ENCODE measurements at regions not wholly inside any gene's neighbourhood (a gene's known extent, or its start where the extent isn't known, plus 50 kb on each side); places are given as distances from the start of the nearest gene placed in this dataset.

DNA sequence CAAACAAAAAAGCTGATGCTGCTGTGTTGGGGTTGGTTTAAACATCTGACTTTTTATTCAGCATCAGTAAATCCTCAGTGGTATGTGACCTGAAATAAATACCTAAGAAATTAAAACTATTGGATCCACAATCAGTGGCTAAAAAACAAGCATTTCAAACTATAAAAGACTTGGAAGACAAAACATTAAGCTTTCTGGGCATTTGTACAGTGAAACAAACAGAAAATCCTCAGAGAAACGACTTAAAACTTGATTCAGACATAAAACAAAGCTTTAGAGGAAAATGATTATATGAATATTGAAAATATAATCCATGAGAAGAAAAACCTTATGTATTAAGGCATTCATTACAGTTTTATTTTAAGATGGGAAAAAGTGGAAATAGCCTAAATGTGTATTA, 213.3 kb upstream of the INTU start:
- BruUV-seq (replicated peaks): no TSS peak
- Histone ChIP-seq H3K9me1 (replicated peaks; ENCODE audit: control insufficient read depth, extremely low read depth, insufficient read depth, low read length) (no peaks in the 10 kb centered on the region), H3K36me3 (ENCODE audit: control insufficient read depth in 2 of 2, extremely low read depth in 1 of 2, insufficient read depth in 2 of 2, low read length in 2 of 2) (no peaks in the 10 kb centered on the region), H3K9ac (replicated peaks; ENCODE audit: extremely low read depth, insufficient read depth, low read length) (no peak overlapping the region), H3K79me2 (ENCODE audit: control insufficient read depth, insufficient read depth, low read length) (no peaks in the 10 kb centered on the region), H2AFZ (ENCODE audit: low read depth, low read length) (no peak overlapping the region), H3K9me3 (replicated peaks; ENCODE audit: control insufficient read depth, insufficient read depth, low read length) (no peaks in the 10 kb centered on the region), H3K4me3 (replicated peaks in 1 of 3; ENCODE audit: insufficient read depth in 1 of 3, low read depth in 1 of 3, low read length in 3 of 3) (no peak overlapping the region), H3K4me1 (ENCODE audit: control insufficient read depth, extremely low read depth, insufficient read depth, low read length) (no peaks in the 10 kb centered on the region), H4K20me1 (replicated peaks; ENCODE audit: control insufficient read depth, extremely low read depth, insufficient read depth, low read length) (no peaks in the 10 kb centered on the region), H3K27me3 (ENCODE audit: control insufficient read depth in 2 of 2, insufficient read depth in 2 of 2, low read length in 2 of 2) (no peaks in the 10 kb centered on the region), H3K4me2 (ENCODE audit: insufficient read depth, low read length) (no peak overlapping the region), H3K27ac (ENCODE audit: insufficient read depth, low read depth, low read length) (no peak overlapping the region)
- TF ChIP-seq, protein P1, sequence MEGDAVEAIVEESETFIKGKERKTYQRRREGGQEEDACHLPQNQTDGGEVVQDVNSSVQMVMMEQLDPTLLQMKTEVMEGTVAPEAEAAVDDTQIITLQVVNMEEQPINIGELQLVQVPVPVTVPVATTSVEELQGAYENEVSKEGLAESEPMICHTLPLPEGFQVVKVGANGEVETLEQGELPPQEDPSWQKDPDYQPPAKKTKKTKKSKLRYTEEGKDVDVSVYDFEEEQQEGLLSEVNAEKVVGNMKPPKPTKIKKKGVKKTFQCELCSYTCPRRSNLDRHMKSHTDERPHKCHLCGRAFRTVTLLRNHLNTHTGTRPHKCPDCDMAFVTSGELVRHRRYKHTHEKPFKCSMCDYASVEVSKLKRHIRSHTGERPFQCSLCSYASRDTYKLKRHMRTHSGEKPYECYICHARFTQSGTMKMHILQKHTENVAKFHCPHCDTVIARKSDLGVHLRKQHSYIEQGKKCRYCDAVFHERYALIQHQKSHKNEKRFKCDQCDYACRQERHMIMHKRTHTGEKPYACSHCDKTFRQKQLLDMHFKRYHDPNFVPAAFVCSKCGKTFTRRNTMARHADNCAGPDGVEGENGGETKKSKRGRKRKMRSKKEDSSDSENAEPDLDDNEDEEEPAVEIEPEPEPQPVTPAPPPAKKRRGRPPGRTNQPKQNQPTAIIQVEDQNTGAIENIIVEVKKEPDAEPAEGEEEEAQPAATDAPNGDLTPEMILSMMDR (IDR thresholded peaks at IDR 0.05; ENCODE audit: extremely low read depth in 1 of 2, insufficient read depth in 1 of 2, low read depth in 1 of 2, low read length in 2 of 2): no peak
- TF ChIP-seq MAX (IDR thresholded peaks at IDR 0.05; ENCODE audit: insufficient read depth, insufficient read length) (no peak), JUN (IDR thresholded peaks at IDR 0.05; ENCODE audit: borderline replicate concordance, insufficient read depth, insufficient read length, low read depth) (no peak), POLR2A (IDR thresholded peaks at IDR 0.05; ENCODE audit: low read depth, low read length) (no peak)
- CTCF ChIA-PET: no interaction called here
- intact Hi-C loops (cut with micrococcal nuclease) (no loop called here), dilution Hi-C loops (cut with MboI; ENCODE audit: extremely low pct_ligation_motif_present, low sequenced_read_pairs) (no loop called here)
- no peak for FAIRE-seq
- POLR2A ChIA-PET: no interaction called here
- no peak for DNase-seq (ENCODE audit: low read depth, low spot score)

DNA sequence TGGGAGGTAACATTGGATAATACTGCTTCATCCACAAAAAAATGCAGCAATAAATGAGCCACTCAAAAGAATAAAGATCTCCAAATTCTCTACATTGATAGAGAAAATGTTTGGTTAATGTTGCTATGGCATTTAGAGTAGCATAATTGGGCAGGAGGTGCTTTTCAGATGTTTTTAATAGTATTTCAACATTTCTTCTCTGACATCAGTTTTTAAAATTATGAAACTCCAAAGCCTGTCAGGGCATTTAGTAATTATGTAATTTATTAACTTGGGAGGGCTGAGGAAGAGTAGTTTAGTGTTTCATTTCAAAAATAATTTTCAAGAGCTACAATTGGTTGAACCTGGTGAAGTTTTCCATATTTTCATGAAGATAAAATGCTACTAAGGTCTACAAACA, 211.3 kb upstream of the INTU start:
- Histone ChIP-seq H3K79me2 (ENCODE audit: control insufficient read depth, insufficient read depth, low read length) (no peaks in the 10 kb centered on the region), H3K27me3 (ENCODE audit: control insufficient read depth in 2 of 2, insufficient read depth in 2 of 2, low read length in 2 of 2) (no peaks in the 10 kb centered on the region), H3K9me3 (replicated peaks; ENCODE audit: control insufficient read depth, insufficient read depth, low read length) (no peaks in the 10 kb centered on the region), H4K20me1 (replicated peaks; ENCODE audit: control insufficient read depth, extremely low read depth, insufficient read depth, low read length) (no peaks in the 10 kb centered on the region), H3K9ac (replicated peaks; ENCODE audit: extremely low read depth, insufficient read depth, low read length) (no peak overlapping the region), H3K4me3 (replicated peaks in 1 of 3; ENCODE audit: insufficient read depth in 1 of 3, low read depth in 1 of 3, low read length in 3 of 3) (no peak overlapping the region), H3K4me2 (ENCODE audit: insufficient read depth, low read length) (no peak overlapping the region), H3K4me1 (ENCODE audit: control insufficient read depth, extremely low read depth, insufficient read depth, low read length) (no peaks in the 10 kb centered on the region), H2AFZ (ENCODE audit: low read depth, low read length) (no peak overlapping the region), H3K36me3 (ENCODE audit: control insufficient read depth in 2 of 2, extremely low read depth in 1 of 2, insufficient read depth in 2 of 2, low read length in 2 of 2) (no peaks in the 10 kb centered on the region), H3K27ac (ENCODE audit: insufficient read depth, low read depth, low read length) (no peak overlapping the region), H3K9me1 (replicated peaks; ENCODE audit: control insufficient read depth, extremely low read depth, insufficient read depth, low read length) (no peaks in the 10 kb centered on the region)
- TF ChIP-seq MYC (IDR thresholded peaks at IDR 0.05; ENCODE audit: low read depth, low read length) (no peak), JUN (IDR thresholded peaks at IDR 0.05; ENCODE audit: borderline replicate concordance, insufficient read depth, insufficient read length, low read depth) (no peak)
- intact Hi-C loops (cut with micrococcal nuclease): no loop called here
- dilution Hi-C loops (cut with MboI; ENCODE audit: extremely low pct_ligation_motif_present, low sequenced_read_pairs): no loop called here
- no peak for DNase-seq (ENCODE audit: low read depth, low spot score)
- no TSS peak for BruUV-seq (replicated peaks)
- CTCF ChIA-PET: no interaction called here
- FAIRE-seq: no peak
- POLR2A ChIA-PET: no interaction called here
